Dedifferentiated amniotic fluid mesenchymal stem cell (primary cell): ENCODE measurements at regions not wholly inside any gene's neighbourhood (a gene's known extent, or its start where the extent isn't known, plus 50 kb on each side); places are given as distances from the start of the nearest gene placed in this dataset.

ENCODE experiments used
- DNase-seq: peaks from one replicate; pipeline ENCODE4 v3.0.0-alpha.2; 2016; ENCODE audit errors: extremely low spot score

DNA sequence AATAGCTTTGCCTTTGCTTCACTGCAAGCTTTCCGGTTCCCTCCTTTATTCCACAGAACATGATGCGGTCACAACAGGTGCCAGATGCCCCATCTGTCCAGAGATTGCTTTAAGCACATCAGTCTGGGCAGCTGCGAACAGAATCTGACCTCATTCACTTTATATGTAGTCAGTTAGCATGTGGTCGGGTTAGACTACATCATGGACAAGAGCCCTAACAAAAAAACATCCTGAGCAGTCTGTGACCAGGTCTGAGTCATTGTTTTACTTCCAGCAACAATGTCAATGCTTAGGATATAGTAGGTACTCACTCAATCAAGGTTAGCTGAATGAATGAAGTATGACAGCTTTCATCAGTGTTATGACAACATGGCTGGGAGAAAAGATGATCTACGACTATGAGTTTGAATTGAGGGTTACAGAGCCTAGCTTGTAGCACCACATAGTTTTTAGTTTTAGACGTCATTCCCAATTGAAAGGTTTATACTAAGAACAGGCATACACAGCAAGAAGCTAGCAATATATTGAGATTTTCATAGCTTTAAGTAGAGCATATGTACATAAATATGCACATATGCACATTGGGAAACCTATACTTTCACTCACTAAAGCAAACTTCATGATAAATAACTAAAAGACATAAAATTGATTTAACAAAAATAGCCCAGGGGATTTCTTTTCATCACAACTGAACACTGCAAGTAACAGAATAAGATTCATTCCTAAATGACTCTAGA is 64.2 kb upstream of the TMCC3 start:
- no peak for DNase-seq

DNA sequence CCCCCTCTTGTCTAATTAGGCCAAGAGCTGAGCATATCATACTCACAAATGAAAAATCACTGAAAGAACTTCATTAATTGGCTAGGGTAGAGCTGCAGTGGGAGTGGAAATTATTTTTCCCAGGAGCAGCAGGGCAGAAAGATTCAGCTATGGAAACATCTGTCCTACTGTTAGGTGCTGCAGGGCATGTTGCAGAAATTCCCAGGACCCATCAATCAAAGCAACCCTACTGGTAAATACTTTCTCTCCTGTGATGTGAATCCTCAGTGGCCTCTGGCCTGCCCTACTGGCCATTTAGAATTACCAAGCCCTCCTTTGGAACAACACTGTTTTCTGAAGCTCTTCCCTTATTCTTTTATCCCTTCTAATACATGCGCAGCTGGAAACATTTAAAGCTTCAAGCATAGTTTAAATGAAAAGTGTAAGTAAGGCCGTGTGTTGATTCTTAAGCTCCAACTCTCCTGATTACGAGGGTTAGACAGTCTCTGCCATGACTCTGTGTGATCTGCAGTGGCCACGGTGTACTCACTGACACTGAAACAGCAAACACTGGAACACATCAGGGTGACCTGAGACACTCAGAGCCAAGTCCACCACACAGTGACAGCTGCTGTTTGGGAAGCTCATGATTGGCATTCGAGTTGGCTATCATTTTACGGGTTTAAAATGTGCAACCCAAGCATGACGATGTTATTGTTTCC is 62.6 kb upstream of the TMCC3 start:
- no peak for DNase-seq

DNA sequence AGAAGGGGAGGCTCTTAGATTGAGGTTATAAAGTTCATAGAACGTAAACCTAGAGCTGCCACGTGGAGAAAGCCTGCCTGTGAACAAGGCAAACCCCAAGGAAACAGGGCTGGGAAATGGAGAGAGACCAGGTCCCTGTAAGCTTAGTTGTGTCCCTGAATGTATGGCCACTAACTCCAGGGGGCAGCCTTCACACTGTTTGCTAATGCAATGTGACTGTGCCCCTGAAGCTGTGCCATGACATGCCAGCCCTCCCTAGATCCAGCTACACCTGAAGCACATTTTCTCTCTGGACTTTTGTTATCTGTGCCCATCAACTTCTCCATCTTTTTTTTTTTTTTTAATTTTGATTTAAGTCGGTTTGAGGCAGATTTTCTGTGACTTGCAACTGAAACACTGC is 60.6 kb upstream of the TMCC3 start:
- DNase-seq: no peak

- DNase-seq: no peak
Observed at GRCh38 chr12:94707892-94708291, 57.5 kb upstream of the TMCC3 start.

GRCh38 chr12:94707036-94707435 is 56.7 kb upstream of the TMCC3 start:
- DNase-seq: no peak

DNA sequence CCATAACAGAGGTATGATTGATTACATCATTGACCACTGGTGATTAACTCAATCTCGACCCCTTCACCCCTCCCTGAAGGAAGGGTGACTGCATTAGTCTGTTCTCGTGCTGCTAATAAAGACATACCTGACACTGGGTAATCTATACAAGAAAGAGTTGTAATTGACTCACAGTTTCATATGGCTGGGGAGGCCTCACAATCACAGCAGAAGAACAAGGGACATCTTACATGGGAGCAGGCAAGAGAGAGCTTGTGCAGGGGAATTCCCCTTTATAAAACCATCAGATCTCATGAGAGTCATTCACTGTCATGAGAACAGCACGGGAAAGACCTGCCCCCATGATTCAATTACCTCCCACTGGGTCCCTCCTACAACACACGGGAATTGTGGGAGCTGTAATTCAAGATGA is 55.9 kb upstream of the TMCC3 start:
- no peak for DNase-seq

DNA sequence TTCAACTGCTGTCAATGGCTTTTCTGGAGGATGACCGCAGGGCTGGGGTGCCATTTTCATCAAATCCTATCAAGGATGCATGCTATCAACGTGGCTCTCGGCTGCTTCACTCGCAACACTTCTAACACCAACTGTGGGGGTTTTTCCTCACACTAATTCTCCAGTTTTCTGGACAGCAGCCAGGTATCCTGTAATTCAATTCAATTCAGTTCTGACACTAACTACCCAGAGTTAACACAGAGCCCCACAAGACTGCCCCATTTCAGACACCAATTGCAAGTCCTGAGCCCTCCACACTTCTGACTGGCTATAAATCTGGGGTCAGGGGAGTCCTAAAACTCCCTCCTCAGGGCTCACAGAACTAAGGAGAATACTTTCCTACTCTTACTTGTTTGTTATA is 55.3 kb upstream of the TMCC3 start:
- DNase-seq: no peak

GRCh38 chr12:94704452-94705306 is 54.3 kb upstream of the TMCC3 start:
- DNase-seq: peak; percentile 90

DNA sequence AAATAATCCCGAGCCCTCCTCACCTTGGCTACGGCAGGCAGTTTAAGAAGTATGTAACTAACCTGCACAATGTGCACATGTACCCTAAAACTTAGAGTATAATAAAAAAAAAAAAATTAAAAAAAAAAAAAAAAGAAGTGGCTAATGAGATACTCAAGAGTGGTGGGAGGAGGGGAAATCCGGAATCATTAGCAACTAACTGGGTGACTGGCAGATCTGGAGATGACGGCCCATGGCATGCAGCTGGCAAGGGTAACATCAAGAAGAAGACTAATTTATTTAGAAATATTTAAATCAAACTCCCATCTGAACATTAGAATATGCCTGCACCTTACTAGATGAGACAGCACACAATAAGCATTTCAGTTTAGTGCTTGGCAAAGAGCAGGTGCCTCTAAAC is 52.3 kb upstream of the TMCC3 start:
- no peak for DNase-seq

GRCh38 chr12:94701711-94702110 is 51.4 kb upstream of the TMCC3 start:
- DNase-seq: no peak

GRCh38 chr12:94700662-94701061 is 50.3 kb upstream of the TMCC3 start:
- no peak for DNase-seq
